HepG2 (cell line): ENCODE measurements at regions not wholly inside any gene's neighbourhood (a gene's known extent, or its start where the extent isn't known, plus 50 kb on each side); places are given as distances from the start of the nearest gene placed in this dataset.

Experiments
- ATAC-seq: fragments of 200-7000 bp; cut with Tn5 transposase; 3 replicates; pipeline ENCODE4 v1.9.1; 2020; ENCODE audit warnings: mild to moderate bottlenecking, moderate library complexity
- BruUV-seq: library from RNA; stranded (reverse); fragments of 400-500 nt; replicated peaks from 2 replicates; lab custom pipeline; 2021; lab: Mats Ljungman, UMichigan
- CTCF ChIA-PET: fragments of 300-600 bp; formaldehyde crosslinking; extraction: SDS; loops from one replicate; lab custom pipeline; 2021; ENCODE audit warnings: low total read pairs, inconsistent platforms, low intra/inter-chr PET ratio; lab: Yijun Ruan, JAX
- POLR2A ChIA-PET: fragments of 350-600 bp; sonication (Branson Sonifier 250); formaldehyde crosslinking; loops from one replicate; lab custom pipeline; 2020; ENCODE audit warnings: antibody characterized with exemption, inconsistent platforms; lab: Yijun Ruan, JAX
- DNase-seq: peaks from one replicate; pipeline ENCODE4 v3.0.0-alpha.2; 2015; ENCODE audit warnings: low spot score
- FAIRE-seq: peaks from 3 replicates; lab custom pipeline; 2011; peaks lifted over from hg19 to GRCh38; lab: Jason Lieb, UNC
- H2AFZ ChIP-seq: one replicate; pipeline ENCODE4 v1.6.1; 2011; ENCODE audit warnings: low read length, inconsistent platforms
- H3K27ac ChIP-seq: fragments of 300-600 bp; 3 replicates; pipeline ENCODE4 v1.8.0; 2011; ENCODE audit warnings: mixed run types, mild to moderate bottlenecking, mixed read lengths, low read length, inconsistent platforms; ENCODE audit not compliant: insufficient read depth; ENCODE audit errors: extremely low read length
- H3K27me3 ChIP-seq, 2 experiments: fragments of 200-600 bp in 1 of 2; 2 replicates in 1 of 2; 3 replicates in 1 of 2; pipeline versions ENCODE4 v1.6.0 to v1.8.0; 2011; ENCODE audit warnings: low read length in 2 of 2, mild to moderate bottlenecking in 2 of 2, moderate library complexity in 2 of 2, inconsistent platforms in 1 of 2; ENCODE audit not compliant: insufficient read depth in 2 of 2, control insufficient read depth in 1 of 2
- H3K36me3 ChIP-seq, 2 experiments: fragments of 200-600 bp in 1 of 2; replicated peaks in 1 of 2; 2 replicates in 1 of 2; 3 replicates in 1 of 2; pipeline versions ENCODE4 v1.5.1 to v1.8.0; 2011; ENCODE audit warnings: low read length in 2 of 2, inconsistent platforms in 1 of 2; ENCODE audit not compliant: insufficient read depth in 2 of 2, control insufficient read depth in 1 of 2
- H3K4me1 ChIP-seq: 2 replicates; pipeline ENCODE4 v1.5.1; 2012; ENCODE audit warnings: low read length, inconsistent platforms; ENCODE audit not compliant: insufficient read depth
- H3K4me2 ChIP-seq: 2 replicates; pipeline ENCODE4 v1.6.0; 2011; ENCODE audit warnings: low read depth, low read length, inconsistent platforms
- H3K4me3 ChIP-seq, 3 experiments: fragments of 200-600 bp in 1 of 3; sonication (generic), shearing (Covaris generic) in 1 of 3; replicated peaks in 1 of 3; 2 replicates each; pipeline ENCODE4 v1.5.1; 2011 to 2016; ENCODE audit warnings: low read length in 3 of 3, inconsistent platforms in 2 of 3, low read depth in 2 of 3, mild to moderate bottlenecking in 2 of 3, control low read depth in 1 of 3, mixed read lengths in 1 of 3; ENCODE audit not compliant: insufficient read depth in 1 of 3
- H3K79me2 ChIP-seq: one replicate; pipeline ENCODE4 v1.6.1; 2011; ENCODE audit warnings: low read length, inconsistent platforms; ENCODE audit not compliant: insufficient read depth
- H3K9ac ChIP-seq: 2 replicates; pipeline ENCODE4 v1.6.0; 2011; ENCODE audit warnings: mild to moderate bottlenecking, low read depth, low read length, inconsistent platforms; ENCODE audit not compliant: insufficient read depth
- H3K9me3 ChIP-seq: 2 replicates; pipeline ENCODE4 v1.5.1; 2012; ENCODE audit warnings: mild to moderate bottlenecking, low read length
- H4K20me1 ChIP-seq: 2 replicates; pipeline ENCODE4 v1.6.0; 2011; ENCODE audit warnings: inconsistent platforms, mild to moderate bottlenecking, low read length, moderate library complexity; ENCODE audit not compliant: insufficient read depth
- FOSL1 ChIP-seq: sonication (generic); formaldehyde crosslinking; IDR thresholded peaks from 2 replicates; pipeline ENCODE4 v1.9.0; 2021; ENCODE audit warnings: missing genetic modification reagents, borderline replicate concordance
- HBP1 ChIP-seq: IDR thresholded peaks from 2 replicates; pipeline ENCODE4 v1.6.1; 2016; ENCODE audit warnings: low read depth, control low read depth
- SMC3 ChIP-seq: IDR thresholded peaks from 2 replicates; pipeline ENCODE4 v1.6.1; 2011; ENCODE audit warnings: low read length, improper control_type of control experiment
- STAG1 ChIP-seq: sonication (generic); formaldehyde crosslinking; IDR thresholded peaks from 2 replicates; pipeline ENCODE4 v1.4.0; 2020; ENCODE audit warnings: missing genetic modification reagents
- ZBTB4 ChIP-seq: sonication (generic); formaldehyde crosslinking; IDR thresholded peaks from 2 replicates; pipeline ENCODE4 v1.4.0; 2020; ENCODE audit warnings: missing genetic modification reagents, mild to moderate bottlenecking, borderline replicate concordance
- ZNF333 ChIP-seq: sonication (generic); formaldehyde crosslinking; IDR thresholded peaks from 2 replicates; pipeline ENCODE4 v1.4.0; 2020; ENCODE audit warnings: mild to moderate bottlenecking, missing genetic modification reagents, borderline replicate concordance
- WGBS: methylation state at CpG from one replicate; pipeline ENCODE4 v1.1.6; 2017; ENCODE audit warnings: low lambda C conversion rate; 5-methylcytosine and 5-hydroxymethylcytosine counted together
- in situ Hi-C: cut with HindIII; loops from 2 replicates; pipeline ENCODE4 v1.10.0; 2017; ENCODE audit warnings: low pct_unique_long_range_greater_than_20kb; ENCODE audit not compliant: extremely low pct_ligation_motif_present
- intact Hi-C: fragments of 100-400 bp; cut with micrococcal nuclease; formaldehyde crosslinking; loops from one replicate; pipeline ENCODE4 v1.10.0; 2022; ENCODE audit not compliant: unreplicated experiment

GRCh38 chr4:123102897-123103471, 180.6 kb upstream of the NUDT6 start (continued):
- TF ChIP-seq ZBTB4 (CRISPR knock-in tag) (no peak), FOSL1 (CRISPR knock-in tag) (no peak), STAG1 (CRISPR knock-in tag) (peak; percentile 88), ZNF333 (CRISPR knock-in tag) (no peak), SMC3 (peak; percentile 81)

- intact Hi-C loops, result loop anchor here (5.0 to 10.0 kb wide), 3 partner anchors 670 to 1158 kb away; no protein-coding TSS in a partner anchor
- in situ Hi-C loops, result loop anchor here (10.0 kb wide), 2 partner anchors 290 to 1010 kb away; partner anchors contain the start of gene SPRY1
- FAIRE-seq, result no peak
- 0 out of 5 replicates have a peak, but pooled peaks cover 1 to 4% of the 10 kb centered on the region in 2 experiments for H3K36me3 ChIP-seq
- no peaks in the 10 kb centered on the region for H4K20me1 ChIP-seq
- no peak overlapping the region for H3K4me2 ChIP-seq
- DNase-seq, result no peak
- H3K4me1 ChIP-seq, result no peaks in the 10 kb centered on the region
- H2AFZ ChIP-seq, result no peak overlapping the region
- no peak for ATAC-seq
- TF ChIP-seq HBP1 (CRISPR knock-in tag), result no peak
- H3K27me3 ChIP-seq, result no peaks in the 10 kb centered on the region
- ChIA-PET POLR2A (no interaction called here), CTCF (no interaction called here)
- no peaks in the 10 kb centered on the region for H3K79me2 ChIP-seq
- H3K9ac ChIP-seq, result no peak overlapping the region
- H3K27ac ChIP-seq, result no peak overlapping the region
- no peak overlapping the region for H3K4me3 ChIP-seq
- no peaks in the 10 kb centered on the region for H3K9me3 ChIP-seq
- WGBS, result 94% methylated on average over 3 of the region's 3 CpGs
- no TSS peak for BruUV-seq
These were observed 182.1 kb upstream of the NUDT6 start for GRCh38 chr4:123104310-123105025.
